Chondrocyte (in vitro differentiated cells): ENCODE measurements at regions not wholly inside any gene's neighbourhood (a gene's known extent, or its start where the extent isn't known, plus 50 kb on each side); places are given as distances from the start of the nearest gene placed in this dataset.

Experiments
- DNase-seq: peaks from one replicate; pipeline ENCODE4 v3.0.0; 2021; ENCODE audit warnings: mixed read lengths, low spot score
- H3K27ac Mint-ChIP-seq: one replicate; pipeline ENCODE4 v1.8.0; 2021; ENCODE audit warnings: mild to moderate bottlenecking, moderate library complexity, mixed read lengths; ENCODE audit not compliant: unreplicated experiment
- H3K27me3 Mint-ChIP-seq: 2 replicates; pipeline ENCODE4 v1.8.0; 2021; ENCODE audit warnings: low read depth, mixed read lengths
- H3K36me3 Mint-ChIP-seq: 2 replicates; pipeline ENCODE4 v1.8.0; 2021; ENCODE audit warnings: low read depth, mixed read lengths
- H3K4me1 Mint-ChIP-seq: 2 replicates; pipeline ENCODE4 v1.8.0; 2021; ENCODE audit warnings: low read depth, mild to moderate bottlenecking, mixed read lengths
- H3K4me3 Mint-ChIP-seq: one replicate; pipeline ENCODE4 v1.8.0; 2021; ENCODE audit warnings: mild to moderate bottlenecking, moderate library complexity, mixed read lengths; ENCODE audit not compliant: unreplicated experiment
- H3K9me3 Mint-ChIP-seq: 2 replicates; pipeline ENCODE4 v1.8.0; 2021; ENCODE audit warnings: low read depth, mixed read lengths
- CTCF ChIP-seq: fragments of 200-600 bp; sonication (generic); IDR thresholded peaks from 2 replicates; pipeline ENCODE4 v1.5.0; 2021; ENCODE audit warnings: antibody characterized with exemption, mild to moderate bottlenecking, moderate library complexity

- Mint-ChIP-seq H3K4me3 (no peak overlapping the region), H3K9me3 (peaks cover 13% of the 10 kb centered on the region), H3K4me1 (no peaks in the 10 kb centered on the region), H3K36me3 (peaks cover 7% of the 10 kb centered on the region), H3K27ac (no peak overlapping the region), H3K27me3 (peaks cover 13% of the 10 kb centered on the region)
- DNase-seq, result no peak
- no peak for TF ChIP-seq CTCF
Observed at GRCh38 chr10:44143556-44143955, 241.3 kb downstream of the CXCL12 start.

- peaks cover 9% of the 10 kb centered on the region for H3K27me3 Mint-ChIP-seq
Observed at GRCh38 chr10:44132361-44133289, 252.3 kb downstream of the CXCL12 start.

GRCh38 chr10:44126291-44126717, 258.6 kb downstream of the CXCL12 start:
- H3K4me1 Mint-ChIP-seq, result no peaks in the 10 kb centered on the region
- no peak overlapping the region for H3K27ac Mint-ChIP-seq
- peaks cover 9% of the 10 kb centered on the region for H3K36me3 Mint-ChIP-seq
- no peak overlapping the region for H3K4me3 Mint-ChIP-seq
- no peak for DNase-seq
- peaks cover 9% of the 10 kb centered on the region for H3K27me3 Mint-ChIP-seq
- TF ChIP-seq CTCF, result no peak
- peaks cover 10% of the 10 kb centered on the region for H3K9me3 Mint-ChIP-seq

More at GRCh38 chr10:44132361-44133289, 252.3 kb downstream of the CXCL12 start:
- no peaks in the 10 kb centered on the region for H3K36me3 Mint-ChIP-seq
- H3K27ac Mint-ChIP-seq, result no peak overlapping the region
- no peaks in the 10 kb centered on the region for H3K4me1 Mint-ChIP-seq
- no peak for TF ChIP-seq CTCF
- H3K4me3 Mint-ChIP-seq, result no peak overlapping the region
- no peaks in the 10 kb centered on the region for H3K9me3 Mint-ChIP-seq
- DNase-seq, result no peak

GRCh38 chr10:44125879-44126278, 259.0 kb downstream of the CXCL12 start:
- Mint-ChIP-seq H3K36me3 (peaks cover 9% of the 10 kb centered on the region), H3K4me1 (no peaks in the 10 kb centered on the region), H3K9me3 (peaks cover 10% of the 10 kb centered on the region), H3K27ac (no peak overlapping the region), H3K27me3 (peaks cover 9% of the 10 kb centered on the region), H3K4me3 (no peak overlapping the region)
- no peak for TF ChIP-seq CTCF
- no peak for DNase-seq

GRCh38 chr10:44118500-44118899, 266.4 kb downstream of the CXCL12 start:
- Mint-ChIP-seq H3K27ac (no peak overlapping the region), H3K9me3 (peaks cover 2% of the 10 kb centered on the region), H3K4me3 (no peak overlapping the region), H3K4me1 (no peaks in the 10 kb centered on the region), H3K36me3 (peaks cover 6% of the 10 kb centered on the region), H3K27me3 (peaks cover 7% of the 10 kb centered on the region)
- no peak for TF ChIP-seq CTCF
- no peak for DNase-seq
